ENCODE measurements at regions not wholly inside any gene's neighbourhood (a gene's known extent, or its start where the extent isn't known, plus 50 kb on each side); places are given as distances from the start of the nearest gene placed in this dataset.
"Not testable (repeated sequence)": the region's sequence is repeated elsewhere in the genome, so short reads cannot be mapped to it uniquely, and the experiment has no call there.

DNA sequence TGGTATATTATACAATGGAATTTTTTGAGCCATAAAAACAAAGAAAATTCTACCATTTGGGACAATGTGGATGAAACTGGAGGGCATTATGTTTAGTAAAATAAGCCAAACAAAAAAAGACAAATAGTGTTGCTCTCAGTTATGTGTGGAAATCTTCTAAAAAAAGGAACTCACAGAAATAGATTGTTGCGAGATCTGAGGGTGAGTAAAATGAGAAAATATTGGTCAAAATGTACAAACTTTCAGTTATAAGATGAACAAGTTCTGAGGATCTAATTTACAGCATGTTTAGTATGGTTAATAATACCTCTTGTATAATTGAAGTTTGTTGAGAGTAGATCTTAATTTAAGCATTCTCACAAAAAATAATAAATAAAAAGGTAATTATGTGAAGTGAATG lies 291.2 kb downstream of the KIF20B start:
- Histone ChIP-seq H3K27ac (no peak overlapping the region), H3K4me3 (no peak overlapping the region)
- TF ChIP-seq, protein P1, sequence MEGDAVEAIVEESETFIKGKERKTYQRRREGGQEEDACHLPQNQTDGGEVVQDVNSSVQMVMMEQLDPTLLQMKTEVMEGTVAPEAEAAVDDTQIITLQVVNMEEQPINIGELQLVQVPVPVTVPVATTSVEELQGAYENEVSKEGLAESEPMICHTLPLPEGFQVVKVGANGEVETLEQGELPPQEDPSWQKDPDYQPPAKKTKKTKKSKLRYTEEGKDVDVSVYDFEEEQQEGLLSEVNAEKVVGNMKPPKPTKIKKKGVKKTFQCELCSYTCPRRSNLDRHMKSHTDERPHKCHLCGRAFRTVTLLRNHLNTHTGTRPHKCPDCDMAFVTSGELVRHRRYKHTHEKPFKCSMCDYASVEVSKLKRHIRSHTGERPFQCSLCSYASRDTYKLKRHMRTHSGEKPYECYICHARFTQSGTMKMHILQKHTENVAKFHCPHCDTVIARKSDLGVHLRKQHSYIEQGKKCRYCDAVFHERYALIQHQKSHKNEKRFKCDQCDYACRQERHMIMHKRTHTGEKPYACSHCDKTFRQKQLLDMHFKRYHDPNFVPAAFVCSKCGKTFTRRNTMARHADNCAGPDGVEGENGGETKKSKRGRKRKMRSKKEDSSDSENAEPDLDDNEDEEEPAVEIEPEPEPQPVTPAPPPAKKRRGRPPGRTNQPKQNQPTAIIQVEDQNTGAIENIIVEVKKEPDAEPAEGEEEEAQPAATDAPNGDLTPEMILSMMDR (IDR thresholded peaks at IDR 0.05): no peak
- no peak for DNase-seq (ENCODE audit: low spot score)

DNA sequence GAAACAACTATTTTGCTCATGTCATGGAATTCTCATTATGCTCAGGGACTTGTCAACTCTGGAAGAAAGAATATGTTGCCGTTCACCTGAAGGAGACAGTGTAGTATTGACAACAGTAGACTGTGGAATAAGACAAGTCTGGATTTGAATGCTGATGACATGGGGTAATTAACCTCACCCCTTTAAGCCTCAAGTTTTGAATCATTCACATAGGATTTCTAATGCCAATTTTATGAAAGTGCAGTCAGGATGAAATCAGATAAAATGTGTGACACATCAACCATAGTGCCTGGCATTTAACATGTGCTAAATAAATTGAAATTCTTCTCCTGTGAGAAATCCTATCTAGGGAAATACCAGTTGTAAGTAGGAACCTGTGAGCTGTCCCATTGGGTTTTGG lies 305.8 kb downstream of the KIF20B start:
- H3K4me3 ChIP-seq: no peak overlapping the region
- TF ChIP-seq, protein P1 (IDR thresholded peaks at IDR 0.05): no peak
- DNase-seq (ENCODE audit: low spot score): no peak
- H3K27ac ChIP-seq: no peak overlapping the region

DNA sequence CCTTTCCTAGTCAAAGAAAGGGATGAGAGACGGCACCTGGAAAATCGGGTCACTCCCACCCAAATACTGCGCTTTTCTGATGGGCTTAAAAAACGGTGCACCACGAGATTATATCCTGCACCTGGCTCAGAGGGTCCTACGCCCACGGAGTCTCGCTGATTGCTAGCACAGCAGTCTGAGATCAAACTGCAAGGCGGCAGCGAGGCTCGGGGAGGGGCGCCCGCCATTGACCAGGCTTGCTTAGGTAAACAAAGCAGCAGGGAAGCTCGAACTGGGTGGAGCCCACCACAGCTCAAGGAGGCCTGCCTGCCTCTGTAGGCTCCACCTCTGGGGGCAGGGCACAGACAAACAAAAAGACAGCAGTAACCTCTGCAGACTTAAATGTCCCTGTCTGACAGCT lies 309.9 kb downstream of the KIF20B start:
- DNase-seq (ENCODE audit: low spot score); H3K4me3 ChIP-seq; H3K27ac ChIP-seq: not testable (repeated sequence)

DNA sequence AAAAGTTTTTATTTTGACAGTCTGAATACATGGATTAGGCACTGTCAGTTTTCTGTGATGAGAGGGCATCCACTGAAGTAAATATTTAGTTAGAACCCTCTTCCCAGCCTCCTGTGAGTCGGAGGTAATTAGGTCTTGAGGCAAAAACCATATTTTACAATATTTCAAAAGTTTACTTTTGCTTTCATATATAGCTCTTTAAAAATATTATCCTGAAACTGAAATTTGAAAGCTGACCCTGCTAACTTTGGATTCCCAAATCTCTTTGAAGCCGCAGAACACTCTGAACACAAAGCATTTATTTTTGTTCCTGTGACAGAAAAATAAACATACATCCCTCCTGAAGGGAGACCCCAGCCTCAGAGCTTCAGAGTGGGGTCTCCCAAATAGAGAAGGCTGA lies 317.4 kb downstream of the KIF20B start:
- no peak overlapping the region for H3K4me3 ChIP-seq
- DNase-seq (ENCODE audit: low spot score): no peak
- no peak overlapping the region for H3K27ac ChIP-seq
- TF ChIP-seq, protein P1 (IDR thresholded peaks at IDR 0.05): no peak

DNA sequence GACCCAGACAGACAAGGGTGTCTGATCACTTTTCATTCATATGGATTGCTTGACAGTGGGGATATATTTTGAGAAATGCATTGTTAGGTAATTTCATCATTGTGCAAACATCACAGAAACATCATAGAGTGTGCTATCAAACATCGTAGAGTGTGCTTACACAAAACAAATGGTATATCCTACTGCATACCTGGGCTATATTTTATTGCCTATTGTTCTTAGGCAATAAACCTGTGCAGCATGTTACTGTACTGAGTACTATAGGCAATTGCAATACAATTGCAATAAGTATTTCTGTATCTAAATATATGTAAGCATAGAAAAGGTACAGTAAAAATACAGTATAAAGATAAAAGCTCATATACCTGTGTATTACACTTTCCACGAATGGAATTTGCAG lies 319.1 kb downstream of the KIF20B start:
- H3K27ac ChIP-seq: no peak overlapping the region
- TF ChIP-seq, protein P1 (IDR thresholded peaks at IDR 0.05): no peak
- no peak for DNase-seq (ENCODE audit: low spot score)
- H3K4me3 ChIP-seq: no peak overlapping the region

DNA sequence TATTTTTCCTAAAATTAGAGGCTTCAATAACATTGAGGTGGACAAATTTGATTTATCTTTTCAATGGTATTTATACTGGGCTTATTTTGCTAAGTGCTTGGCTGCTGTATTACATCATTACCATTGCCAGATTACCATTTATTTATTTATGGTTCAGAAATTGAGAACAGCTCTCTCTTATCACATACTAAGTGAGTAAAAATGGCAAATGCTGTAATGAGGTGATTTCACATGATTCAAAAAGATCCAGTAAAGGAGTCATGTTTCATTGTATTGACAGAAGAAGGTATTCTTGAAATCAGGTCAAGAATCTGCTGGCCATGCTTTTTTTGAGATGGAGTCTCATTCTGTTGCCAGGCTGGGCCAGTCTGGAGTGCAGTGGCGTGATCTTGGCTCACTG lies 322.6 kb downstream of the KIF20B start:
- no peak overlapping the region for H3K4me3 ChIP-seq
- TF ChIP-seq, protein P1 (IDR thresholded peaks at IDR 0.05): no peak
- no peak for DNase-seq (ENCODE audit: low spot score)
- H3K27ac ChIP-seq: no peak overlapping the region

DNA sequence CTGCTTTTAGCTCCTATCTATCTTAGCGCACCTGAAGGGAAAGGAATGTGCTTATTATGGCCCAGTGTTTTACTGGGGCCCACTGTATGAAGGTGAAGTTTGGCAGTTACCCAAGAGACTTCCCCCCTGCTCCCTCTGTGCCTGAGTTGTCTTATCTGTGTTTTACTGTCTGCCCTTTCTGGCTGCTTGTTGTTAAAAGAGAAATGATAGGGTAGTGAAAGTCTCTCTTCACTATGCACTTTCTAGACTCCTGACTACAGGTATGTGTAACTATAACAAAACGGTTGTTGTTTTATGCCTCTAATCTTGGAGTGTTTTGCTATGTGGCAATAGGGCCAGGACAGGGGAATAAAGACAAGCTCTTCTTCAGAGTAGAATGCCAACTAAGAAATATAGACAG lies 326.9 kb downstream of the KIF20B start:
- DNase-seq (ENCODE audit: low spot score): no peak
- TF ChIP-seq, protein P1 (IDR thresholded peaks at IDR 0.05): no peak
- no peak overlapping the region for H3K27ac ChIP-seq
- no peak overlapping the region for H3K4me3 ChIP-seq

DNA sequence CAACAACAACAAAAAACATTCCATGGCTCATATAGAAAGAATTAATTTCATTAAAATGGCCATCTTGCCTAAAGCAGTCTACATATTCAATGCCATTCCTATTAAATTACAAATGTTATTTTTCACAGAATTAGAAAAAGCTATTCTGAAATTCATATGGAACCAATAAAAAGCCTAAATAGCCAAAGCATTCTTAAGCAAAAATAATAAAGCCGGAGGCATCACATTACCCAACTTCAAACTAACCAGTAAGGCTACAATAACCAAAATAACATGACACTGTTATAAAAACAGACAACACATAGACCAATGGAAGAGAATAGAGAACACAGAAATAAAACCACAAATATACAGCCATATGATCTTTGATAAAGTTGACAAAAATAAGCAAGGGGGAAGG lies 330.4 kb downstream of the KIF20B start:
- TF ChIP-seq, protein P1 (IDR thresholded peaks at IDR 0.05): no peak
- H3K27ac ChIP-seq: no peak overlapping the region
- no peak for DNase-seq (ENCODE audit: low spot score)
- H3K4me3 ChIP-seq: no peak overlapping the region
